Stimulated activated CD4-positive, alpha-beta T cell treated with anti-CD3 and anti-CD28 coated beads, Interleukin-2, amount 100 ng/mL, for 4 hours (primary cell): ENCODE measurements at regions not wholly inside any gene's neighbourhood (a gene's known extent, or its start where the extent isn't known, plus 50 kb on each side); places are given as distances from the start of the nearest gene placed in this dataset.
"Not testable (repeated sequence)": the region's sequence is repeated elsewhere in the genome, so short reads cannot be mapped to it uniquely, and the experiment has no call there.

Source experiments
- DNase-seq: peaks from one replicate; pipeline ENCODE4 v3.0.0-alpha.2; 2020; ENCODE audit warnings: low read depth

GRCh38 chr3:20396335-20396734, 210.3 kb upstream of the SGO1 start:
- no peak for DNase-seq

DNA sequence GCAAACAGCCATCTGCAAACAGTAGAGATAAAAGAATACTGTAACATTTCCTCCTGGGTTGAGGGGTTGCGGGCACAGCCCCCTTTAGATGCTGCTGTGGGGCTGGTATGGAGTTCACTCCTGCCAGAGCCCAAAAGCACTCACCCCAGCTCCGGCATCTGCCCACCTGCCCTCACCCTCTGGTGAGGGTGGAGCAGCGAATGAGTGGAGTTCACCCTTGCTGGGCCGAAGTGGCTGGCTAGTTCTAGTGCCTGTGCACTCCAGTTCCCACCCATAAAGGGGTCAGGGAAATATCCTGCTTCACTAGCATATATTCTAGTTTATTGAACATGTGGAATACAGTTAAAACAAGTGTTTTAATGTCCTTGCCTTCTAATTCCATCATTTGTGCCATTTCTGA, 209.7 kb upstream of the SGO1 start:
- DNase-seq = no peak

DNA sequence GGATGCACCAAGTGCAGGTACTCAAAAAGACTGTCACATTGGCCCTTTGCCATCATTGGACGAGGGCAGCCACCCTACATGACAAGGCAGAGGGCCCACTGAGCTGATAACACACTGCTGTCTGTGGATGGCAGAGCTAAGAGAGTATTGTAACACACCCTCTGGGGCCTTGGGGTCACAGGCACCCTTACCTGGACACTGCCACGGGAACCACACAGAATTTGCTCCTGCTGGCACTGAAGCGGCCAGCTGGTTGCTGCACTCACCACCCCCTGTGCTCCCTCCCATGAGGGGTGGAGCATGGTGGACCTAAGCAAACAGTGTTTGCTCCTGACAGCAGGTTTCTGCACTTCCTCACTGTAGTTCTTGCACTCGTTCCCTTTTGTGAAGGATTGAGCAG, 208.2 kb upstream of the SGO1 start:
- DNase-seq = no peak

- DNase-seq = no peak
Measured at GRCh38 chr3:20391644-20392043, 205.6 kb upstream of the SGO1 start.

GRCh38 chr3:20388971-20389370, 203.0 kb upstream of the SGO1 start:
- no peak for DNase-seq

DNA sequence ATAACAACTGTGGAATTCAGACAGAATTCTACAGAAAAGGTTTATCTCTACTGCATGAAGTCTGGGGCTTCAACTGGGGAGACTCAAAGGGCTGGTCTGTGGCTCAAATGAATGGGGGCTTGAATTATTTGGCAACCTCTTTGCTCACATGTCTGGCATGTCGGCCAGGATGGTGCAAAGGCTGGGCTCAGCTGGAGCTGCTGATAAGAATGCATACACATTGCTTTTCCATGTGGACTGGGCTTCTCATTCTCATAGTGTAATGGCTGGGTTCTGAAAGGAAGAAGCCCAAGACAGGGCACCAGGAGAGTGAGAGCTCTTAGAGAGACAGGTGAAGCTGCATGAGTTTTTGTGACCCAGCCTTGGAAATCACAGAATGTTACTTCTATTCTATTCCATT, 194.3 kb upstream of the SGO1 start:
- no peak for DNase-seq

- no peak for DNase-seq
Measured at GRCh38 chr3:20378315-20378714, 192.3 kb upstream of the SGO1 start.

GRCh38 chr3:20376665-20377217, 190.7 kb upstream of the SGO1 start:
- no peak for DNase-seq

GRCh38 chr3:20375302-20375701, 189.3 kb upstream of the SGO1 start:
- DNase-seq = no peak

DNA sequence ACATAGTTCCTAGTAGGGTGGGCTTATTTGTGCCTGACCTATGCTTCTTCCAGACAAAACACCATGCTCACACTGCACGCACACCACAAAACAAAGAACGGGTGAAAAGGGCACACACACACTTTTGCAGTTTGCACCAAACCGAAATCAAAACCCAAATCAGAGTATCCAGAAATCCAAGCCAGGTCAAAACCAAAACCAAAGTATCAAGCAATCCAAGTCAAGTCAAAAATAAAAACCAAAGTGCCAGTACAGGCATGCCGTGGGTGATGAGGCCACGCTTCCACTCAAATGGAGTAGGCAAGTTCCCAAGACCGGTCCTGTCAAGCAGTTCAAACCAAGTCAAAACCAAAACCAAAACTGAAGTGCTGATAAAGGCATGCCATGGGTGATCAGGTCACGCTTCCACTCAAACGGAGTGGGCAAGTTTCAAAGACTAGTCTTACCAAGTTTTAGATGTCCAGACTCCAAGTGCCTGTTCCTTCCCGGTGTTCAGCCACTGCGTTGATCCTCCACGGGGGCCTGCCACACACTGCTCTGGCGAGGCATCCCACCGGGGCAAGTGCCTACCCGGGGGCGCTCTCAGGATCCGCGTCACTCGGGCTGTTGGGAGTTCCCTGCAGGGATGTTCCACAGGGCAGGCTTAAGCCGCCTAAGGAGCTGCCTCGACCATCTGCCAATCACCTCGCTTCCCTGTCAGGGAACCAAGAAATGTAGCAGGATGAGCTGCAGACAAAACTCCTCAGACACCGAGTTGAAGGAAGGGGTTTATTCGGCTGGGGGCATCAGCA, 184.5 kb upstream of the SGO1 start:
- not testable (repeated sequence) for DNase-seq

GRCh38 chr3:20361000-20361399, 175.0 kb upstream of the SGO1 start:
- no peak for DNase-seq

DNA sequence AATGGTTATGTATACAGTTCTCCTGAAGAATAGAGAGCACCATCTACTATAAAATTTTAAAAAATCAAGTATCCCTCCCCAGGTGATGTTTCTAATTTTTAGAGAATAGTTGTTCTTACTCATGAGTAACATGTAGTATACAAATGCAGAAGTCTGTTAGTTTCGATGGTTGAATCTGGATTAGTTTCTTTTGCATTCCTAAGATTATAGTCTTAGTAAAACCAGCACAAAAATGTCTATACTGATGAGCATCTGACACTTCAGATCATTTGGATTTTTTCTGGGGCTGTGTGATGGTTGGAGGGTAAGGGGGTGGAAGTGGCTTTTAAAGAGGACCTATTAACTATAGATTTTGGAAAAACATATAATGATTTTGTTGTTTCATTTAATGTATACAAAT, 167.3 kb upstream of the SGO1 start:
- DNase-seq = no peak

GRCh38 chr3:20352546-20353179, 166.7 kb upstream of the SGO1 start:
- DNase-seq = no peak

- DNase-seq = no peak
Measured at GRCh38 chr3:20350449-20350848, 164.4 kb upstream of the SGO1 start.

DNA sequence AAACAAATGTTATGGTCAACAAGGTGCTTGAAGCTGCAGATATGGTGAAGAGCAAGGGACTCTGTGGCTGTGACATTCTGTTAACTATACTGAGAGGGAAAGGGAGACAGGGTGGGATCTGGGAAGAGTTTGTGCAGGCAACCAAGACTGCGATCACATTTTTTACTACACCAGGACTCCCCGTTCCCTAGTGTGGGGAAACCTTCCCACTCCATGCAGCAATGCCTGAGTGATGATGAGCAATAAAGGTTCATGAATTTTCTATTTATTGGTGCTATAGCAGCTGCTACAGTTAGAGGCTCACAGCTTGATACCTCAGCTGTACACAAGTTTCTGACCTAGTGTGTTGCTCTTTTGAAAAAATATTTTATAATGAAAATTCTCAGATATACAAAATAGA, 160.9 kb upstream of the SGO1 start:
- no peak for DNase-seq

DNA sequence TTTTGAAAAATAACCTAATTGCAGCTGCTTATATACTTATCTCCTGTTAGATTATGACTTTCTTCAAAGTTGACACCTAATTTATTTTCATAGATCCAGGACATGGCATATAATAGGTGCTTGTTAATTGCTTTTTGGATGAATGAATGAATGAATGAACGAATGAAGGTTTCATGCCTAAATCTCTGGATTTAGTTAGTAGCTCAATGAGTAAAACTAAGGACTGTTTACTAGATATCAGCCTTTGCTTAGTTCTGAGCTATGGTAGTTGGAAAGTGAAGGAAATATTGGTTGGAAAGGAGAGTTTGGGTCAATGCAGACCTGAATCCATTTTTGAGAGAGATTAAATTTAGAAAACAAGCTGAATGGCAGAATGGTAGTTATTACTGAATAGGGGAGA, 160.4 kb upstream of the SGO1 start:
- DNase-seq = no peak

DNA sequence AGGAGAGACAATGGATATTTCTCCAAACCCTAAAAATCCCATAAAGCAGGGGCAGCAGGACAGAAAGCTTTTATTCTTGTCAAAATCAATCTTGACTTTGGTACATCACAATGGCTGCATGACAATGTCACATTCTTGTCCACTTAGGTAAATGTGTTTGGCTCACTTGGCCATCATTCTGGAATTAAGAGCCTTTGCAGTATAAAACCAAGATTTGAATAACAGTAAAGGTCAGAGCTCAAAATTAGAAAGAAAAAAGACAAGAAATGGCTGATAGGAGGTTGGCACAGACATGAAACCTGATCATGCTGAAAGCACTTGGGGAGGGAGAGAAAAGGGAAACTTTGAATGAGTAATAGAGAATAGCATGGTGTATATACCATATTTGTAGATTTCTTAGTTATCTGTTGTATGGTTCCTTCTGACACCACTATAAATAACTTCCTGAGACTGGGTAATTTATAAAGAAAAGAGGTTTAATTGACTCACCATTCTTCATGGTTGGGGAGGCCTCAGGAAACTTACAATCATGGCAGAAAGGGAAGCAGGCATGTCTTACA, 158.5 kb upstream of the SGO1 start:
- no peak for DNase-seq

GRCh38 chr3:20343790-20344189, 157.8 kb upstream of the SGO1 start:
- no peak for DNase-seq

DNA sequence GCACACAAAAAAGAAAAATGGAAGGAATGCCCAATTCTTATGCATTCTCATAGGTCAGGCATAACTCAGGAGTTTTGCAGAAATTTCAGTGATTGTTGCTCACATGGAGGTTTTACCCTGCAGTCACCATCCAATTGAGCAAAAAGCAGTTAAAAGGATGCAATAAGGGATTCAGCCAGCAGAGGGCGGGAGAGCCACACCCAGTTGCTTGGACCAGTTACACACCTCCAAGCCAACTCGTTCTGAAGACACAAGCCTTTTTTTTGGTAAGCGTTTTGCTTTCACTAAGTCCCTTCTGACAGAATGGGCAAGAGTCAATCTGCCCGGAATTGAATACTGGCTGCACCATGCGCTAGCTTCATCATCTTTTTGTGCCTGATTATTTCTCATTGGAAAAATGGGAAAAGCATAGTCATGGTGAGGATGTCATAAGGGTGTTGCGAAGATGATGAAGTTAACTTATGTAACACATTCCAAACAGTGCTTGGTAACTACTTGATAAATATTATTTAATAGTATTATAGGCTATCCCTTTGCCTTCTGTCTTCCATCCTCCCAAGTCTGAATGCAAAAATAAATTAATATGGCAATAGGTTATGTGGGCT, 154.4 kb upstream of the SGO1 start:
- DNase-seq = peak; percentile 27

DNA sequence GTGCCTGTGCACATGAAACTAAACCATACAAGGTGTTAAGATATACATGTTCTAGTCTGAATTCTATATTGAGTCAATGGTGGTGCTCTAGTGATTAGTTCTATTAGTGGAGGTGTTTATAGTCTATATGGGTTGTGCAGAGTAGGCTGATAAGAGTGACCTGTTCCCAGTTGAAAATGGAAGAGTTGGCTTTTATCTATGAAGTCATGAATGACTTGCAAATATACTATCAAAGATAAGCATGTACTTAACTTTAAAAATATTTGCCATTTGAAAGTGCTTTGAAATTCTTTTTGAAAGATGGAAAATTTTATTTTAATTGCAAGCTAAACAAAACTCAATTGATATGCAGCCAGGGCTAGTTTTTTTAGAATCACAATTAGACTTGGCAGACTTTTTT, 150.6 kb upstream of the SGO1 start:
- no peak for DNase-seq

- no peak for DNase-seq
Measured at GRCh38 chr3:20334842-20335241, 148.8 kb upstream of the SGO1 start.

DNA sequence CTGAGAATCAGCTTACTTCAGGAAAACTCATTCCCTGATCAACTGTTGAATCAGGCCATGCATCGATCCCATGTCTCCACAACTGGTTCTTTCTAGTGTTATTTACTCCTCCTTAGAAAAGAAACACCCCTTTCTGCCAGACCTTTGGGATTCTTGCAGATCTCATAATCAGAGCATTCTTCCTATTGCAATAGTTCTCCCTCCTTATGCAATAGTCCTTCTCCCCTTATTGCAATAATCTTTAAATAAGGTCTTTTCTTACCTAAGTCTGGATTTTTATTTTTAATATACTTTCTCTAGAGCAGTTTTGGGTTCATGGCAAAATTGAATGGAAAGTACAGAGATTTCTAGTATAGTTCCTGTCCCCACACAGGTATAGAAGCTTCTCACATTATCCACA, 141.9 kb upstream of the SGO1 start:
- DNase-seq = no peak

DNA sequence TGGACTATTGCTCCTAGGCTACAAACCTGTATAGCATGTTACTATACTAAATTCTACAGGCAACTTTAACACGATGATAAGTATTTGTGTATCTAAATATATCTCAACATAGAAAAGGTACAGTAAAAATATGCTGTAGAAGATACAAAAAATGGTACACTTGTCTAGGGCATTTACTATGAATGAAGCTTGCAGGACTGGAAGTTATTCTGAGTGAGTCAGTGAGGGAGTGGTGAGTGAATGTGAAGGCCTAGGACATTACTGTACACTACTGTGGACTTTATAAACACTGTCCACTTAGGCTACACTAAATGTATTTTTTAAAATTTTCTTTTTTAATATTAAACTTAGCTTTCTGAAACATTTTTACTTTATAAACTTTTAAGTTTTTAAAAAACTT, 140.5 kb upstream of the SGO1 start:
- no peak for DNase-seq
